Renal cortex interstitium (tissue), 11 donors: ENCODE measurements at regions not wholly inside any gene's neighbourhood (a gene's known extent, or its start where the extent isn't known, plus 50 kb on each side); places are given as distances from the start of the nearest gene placed in this dataset.

ENCODE experiments used
- DNase-seq, 11 donors: peaks; one replicate each; pipeline ENCODE4 v3.0.0-alpha.2; 2013; ENCODE audit warnings: low read depth in 9 of 11, low spot score in 4 of 11; ENCODE audit errors: extremely low read depth in 1 of 11

DNA sequence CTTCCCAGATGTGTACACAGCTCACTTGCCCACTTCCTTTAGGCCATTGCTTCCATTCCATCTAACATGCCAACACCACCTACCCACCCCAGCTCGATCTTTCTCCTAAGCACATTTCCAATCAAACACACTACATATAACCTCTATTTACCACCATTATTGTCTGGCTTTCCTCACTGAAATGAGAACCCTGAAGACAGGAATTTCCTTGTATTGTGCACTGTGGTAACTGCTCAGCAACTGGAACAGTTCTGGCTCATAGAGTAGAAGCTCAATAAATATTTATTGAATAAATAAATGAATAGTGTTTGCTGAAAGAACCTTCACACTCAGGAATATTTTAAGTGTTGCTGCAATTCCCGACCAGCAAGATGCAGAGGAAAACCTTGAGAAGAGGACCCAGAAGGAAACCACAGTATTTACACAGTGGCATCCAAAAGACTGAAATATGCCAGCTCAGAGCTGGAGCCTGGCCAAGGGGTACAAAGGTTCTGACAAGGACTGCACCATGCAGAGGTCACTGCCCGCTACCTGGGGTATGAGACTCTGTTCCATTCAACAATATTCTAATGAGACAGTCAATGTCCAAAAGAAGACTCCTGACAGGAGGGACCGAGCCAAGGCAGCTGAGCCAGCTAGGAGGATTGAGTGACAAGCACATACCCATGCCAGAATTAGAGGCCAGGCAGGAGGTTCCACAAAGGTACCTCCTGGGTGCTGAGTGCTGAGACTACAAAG is 168.8 kb downstream of the NUP210 start:
- DNase-seq, result no peak

DNA sequence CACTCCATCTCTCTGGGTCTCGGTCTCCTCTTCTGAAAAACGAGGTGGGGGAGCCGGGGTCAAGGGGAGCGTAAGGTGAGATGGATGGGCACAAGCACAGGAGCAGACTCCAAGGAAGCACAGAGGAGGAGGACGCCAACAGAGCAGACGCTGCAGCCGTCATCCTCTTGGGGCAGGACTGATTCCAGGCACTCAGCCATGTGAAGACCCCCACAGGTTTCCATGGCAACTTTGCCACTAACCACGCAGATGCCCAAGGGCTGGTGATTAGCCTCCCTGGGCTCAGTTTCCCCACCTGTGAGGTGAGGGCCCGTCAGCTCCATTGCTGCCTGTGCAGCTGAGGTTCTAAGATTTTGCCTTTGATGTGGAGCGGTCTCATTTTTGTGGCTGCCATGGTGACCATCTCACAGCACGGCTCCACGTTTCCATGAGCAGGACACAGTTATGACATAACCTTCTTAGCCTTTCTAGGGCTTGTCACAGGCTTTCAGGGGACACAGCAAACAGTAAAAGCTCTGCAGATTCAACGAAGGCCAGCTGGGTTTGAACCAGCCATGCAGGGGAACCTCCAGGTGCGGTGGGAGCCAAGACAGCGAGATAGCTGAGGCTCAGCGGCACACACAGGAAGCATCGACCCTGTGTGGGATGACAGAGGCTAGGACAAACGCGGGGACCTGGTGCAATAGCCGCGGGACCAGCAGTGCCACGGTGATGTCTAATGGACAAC is 170.3 kb downstream of the NUP210 start:
- no peak for DNase-seq

DNA sequence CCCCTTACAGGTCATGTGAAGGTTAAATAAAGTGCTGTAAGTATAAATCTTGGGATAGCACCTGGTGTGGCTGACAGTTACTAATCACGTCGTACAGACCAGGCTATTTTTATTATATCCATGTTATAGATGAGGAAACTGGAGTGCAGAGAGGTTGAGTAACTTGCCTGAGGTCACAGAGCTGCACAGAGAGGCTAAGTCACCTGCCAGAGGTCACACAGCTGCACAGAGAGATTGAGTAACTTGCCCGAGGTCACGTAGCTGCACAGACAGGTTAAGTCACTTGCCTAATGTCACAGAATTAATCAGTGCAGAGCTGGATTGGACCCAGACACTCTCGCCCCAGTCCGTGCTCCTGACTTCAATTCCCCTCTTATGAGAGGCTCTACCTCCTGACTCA is 171.5 kb downstream of the NUP210 start:
- DNase-seq, result no peak

DNA sequence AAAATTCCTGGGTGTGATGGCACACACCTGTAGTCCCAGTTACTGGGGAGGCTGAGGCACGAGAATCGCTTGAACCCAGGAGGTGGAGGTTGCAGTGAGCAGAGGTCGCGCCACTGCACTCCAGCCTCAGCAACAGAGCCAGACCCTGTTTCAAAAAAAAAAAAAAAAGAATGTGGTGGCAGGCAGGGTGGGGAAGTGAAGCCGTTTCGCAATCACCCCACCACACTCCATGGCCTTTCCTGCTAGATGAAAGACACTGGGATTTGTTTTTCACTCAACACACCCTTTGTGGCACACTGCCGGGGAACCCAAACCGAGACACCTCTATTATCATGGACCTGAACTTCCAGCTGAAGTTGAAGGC is 172.4 kb upstream of the IQSEC1 start:
- no peak for DNase-seq

DNA sequence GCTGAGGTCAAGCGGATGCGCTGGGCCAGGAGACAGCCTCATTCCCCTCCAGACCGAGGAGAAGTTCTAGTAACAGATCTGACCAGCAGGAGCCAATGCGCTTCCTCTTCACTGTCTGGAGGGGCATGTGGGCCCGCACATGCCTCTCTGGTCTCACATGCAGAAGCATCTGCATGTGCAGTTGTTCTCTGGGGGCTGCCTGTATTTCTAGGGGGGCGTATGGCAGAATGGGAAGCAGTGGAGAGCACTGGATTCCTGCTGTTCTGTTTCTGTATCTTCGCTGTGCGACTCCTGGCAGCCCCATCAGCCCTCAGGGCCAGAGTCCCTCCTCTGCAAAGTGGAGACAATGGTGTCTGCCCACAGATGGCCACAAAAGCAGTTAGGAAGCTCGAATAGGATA is 170.4 kb upstream of the IQSEC1 start:
- DNase-seq, result no peak

DNA sequence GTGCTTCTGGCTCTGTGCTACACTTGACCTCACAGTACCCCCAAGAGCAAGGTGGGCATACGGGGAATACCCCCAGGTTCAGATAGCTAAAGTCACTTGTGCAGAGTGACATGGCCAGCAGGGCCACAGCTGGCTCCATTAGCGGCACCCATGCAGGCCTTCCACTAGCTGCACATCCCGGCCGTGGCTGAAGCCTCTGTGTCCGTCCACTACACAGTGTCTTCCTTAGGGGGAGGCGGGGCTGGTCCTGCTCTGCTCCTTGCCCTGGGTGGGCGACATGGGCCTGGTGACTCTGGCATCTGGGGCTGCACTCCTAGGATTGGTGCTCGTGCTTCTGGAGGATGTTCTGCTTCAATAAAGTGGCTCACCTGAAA is 169.1 kb upstream of the IQSEC1 start:
- DNase-seq, result no peak

DNA sequence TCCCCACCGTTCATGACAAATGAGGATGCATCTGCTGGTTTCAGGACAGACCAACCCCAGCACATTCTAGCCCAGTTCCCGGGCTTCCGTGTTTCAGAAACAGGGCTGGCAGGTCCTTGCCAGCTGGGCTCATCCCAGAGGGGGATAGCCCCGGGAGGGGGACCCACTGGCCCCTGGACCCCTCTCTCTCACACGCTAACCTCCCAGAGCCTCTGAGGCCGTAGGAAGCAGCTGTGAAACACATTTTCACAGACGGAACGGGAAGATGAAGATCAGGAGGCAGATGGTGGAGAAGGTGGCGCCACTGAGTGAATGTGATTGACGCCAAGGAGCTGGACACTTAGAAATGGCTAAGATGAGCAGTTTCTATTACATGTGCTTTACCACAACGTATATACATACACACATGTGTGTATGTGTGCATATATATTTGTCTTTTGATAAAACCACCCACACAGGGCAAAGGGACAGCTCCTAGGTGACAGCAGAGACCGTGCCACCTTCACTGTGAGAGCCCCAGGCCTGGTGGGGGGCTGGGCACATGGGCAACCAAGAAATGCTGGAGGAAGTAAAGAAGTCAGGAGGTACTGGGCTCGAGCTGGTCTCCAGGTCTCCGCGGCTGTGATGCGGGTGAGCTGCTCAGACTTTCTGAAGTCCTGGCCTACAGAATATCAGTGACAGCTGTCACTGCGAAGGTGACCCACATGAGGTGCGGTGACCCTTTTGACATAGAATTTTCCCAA is 168.6 kb upstream of the IQSEC1 start:
- DNase-seq, result no peak

DNA sequence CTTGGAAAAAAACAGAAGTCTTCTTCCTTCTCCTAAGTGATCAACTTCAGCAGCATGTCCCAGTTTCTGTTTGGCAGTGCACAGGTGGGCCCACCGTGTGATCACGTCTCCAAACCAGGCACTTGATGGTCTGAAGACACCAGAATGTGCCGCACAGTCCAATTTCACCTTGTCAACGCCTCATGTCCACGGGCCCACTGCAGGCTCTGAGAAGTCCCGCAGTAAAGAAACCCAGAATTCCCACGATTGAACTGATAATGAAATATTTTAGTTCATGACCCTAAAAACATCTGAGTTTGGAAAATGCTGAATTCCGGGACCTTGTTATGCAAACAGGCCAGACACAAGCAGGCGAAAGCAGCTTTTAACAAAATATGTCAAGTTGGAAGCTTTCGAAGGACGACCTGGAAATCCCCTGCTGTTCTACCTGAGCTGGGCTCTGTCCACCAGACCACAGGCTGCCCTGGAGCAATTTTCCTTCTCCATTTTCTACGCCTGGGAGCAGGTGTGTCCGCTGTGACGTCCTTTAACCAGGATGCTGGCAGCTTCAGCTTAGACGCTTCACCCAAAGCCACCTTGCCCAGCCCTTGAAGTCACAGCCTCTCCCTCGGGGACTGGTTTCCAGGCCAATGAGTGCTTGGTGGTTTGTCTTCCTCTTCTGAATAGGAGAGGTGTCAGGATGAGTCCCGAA is 167.8 kb upstream of the IQSEC1 start:
- DNase-seq, result no peak

DNA sequence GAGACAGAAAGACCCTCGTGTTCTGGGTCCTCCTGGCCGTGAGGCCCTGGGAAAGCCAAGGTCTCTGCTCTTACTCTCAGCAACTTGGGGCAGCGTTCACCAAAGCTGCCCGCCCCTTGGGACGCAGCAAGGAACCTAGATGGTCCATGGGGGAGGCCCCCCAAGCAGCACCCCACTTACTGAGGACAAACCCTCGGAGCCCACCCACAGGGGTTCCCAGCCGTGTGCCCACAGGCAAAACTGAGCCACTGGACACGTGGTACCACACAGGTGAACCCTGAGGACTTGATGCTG is 166.2 kb upstream of the IQSEC1 start:
- DNase-seq, result no peak

DNA sequence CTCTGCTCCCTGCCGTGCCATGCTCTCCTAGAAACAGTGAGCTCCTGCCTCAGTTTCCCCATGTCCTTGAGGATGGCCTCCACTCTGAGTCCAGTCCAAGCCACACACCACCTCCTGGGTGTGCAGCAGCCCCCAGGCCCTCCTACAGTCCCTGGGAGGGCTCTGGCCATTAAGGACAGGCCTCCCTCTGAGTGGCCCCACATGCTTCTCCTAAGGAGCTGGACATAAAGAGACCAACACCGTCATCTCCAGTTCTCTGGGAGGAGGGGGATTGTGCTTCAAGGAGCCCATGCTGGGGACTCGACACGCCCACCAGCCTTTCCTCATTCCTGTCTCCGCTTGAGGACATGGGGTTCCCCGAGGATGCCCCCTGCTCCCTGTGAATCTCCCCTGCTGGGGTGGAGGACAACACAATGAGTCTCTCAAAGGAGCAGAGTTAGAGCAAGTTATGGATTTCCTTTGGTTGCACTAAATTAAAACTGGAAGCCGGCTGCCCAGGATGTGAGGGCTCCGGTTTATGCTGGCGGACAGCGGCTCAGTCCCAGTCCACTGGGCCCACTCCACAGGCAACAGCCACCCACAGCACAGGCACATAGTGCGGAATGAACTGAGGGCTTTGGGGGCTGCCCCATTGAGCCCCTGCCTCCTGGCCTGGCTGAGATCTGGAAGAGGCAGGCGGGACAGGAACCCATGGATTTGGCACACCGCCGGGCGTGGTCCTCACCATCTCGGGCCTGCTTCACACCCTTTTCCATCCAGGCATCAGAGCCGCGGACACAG is 165.6 kb upstream of the IQSEC1 start:
- no peak for DNase-seq

DNA sequence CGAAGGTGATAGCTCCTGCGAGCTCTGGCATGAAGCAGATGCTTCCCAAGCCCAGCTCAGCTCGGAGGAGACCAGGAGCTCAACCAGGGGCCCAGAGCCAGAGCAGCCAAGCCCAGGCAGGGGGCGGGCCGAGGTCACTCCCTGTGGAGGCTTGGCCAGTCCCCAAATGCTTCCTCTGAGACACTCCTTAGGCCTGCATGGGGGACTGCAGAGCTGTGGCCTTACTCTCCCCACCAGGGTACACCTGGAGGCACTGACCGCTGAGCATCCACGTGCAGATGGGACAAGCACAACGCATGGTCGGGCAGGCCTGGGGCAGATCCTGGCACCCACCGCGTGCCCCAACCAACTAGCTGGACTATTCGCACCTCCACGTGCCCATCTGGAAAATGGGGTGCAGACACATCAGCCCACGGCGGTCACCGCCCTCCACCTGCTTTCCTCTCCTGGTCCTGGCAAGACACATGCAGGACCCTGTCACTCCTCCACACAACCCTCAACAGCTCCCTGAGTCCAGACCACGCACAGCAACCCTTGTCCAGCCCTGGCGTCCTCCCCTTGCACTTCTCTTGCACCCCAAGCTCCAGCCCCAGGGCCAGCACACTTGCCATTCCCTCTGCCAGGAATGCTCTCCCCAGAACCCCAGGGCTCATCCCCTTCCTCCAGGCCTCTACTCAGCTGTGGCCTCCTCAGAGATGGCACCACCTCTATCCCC is 164.7 kb upstream of the IQSEC1 start:
- DNase-seq, result no peak

DNA sequence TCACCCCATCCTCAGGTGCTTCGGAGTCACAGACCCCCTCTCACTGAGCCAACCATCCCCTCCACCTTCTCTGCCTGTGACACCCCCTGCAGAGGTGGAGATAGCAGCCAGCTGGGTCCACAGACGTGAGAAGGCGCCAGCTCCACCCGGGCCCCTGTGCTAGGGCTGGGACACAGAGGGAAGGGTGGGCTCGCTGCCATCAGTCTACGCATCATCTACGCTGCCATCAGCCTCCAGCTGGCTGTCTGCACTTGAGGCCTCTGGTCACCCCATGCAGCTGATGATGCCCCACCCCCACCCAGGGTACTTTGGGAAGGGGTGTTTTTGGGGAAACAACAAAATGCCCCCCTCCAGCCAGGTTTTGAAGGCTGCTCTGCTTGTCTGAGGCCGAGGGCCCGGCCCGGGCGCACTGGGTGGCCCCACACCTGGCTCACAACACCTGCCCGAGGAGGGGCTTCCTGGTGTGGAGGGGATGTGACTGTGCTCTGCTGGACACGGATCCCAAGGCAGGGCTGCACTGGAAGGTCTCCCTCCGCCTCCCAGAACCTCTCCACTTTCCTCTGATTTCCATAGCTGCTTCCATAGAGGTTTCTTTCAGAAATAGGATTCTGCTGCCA is 163.4 kb upstream of the IQSEC1 start:
- no peak for DNase-seq

DNA sequence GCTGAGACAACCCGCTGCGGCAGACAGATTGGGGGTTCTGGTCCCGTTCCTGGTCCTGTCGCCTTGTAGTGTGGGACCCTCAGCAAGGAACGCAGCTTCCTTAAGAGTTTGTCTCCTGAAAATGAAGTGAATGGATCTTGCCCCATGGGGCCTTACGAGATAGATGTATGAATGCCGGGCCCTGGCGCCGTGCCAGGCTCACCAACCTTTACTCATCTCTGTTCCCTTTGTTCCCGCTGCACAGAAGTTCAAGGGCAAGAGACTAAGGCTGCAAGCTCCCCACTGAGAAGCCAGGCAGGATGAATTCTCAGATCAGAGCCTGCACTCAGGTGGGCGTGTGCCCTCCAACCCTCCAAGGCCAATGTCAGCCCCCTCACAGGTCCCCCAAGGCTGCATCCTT is 162.7 kb upstream of the IQSEC1 start:
- no peak for DNase-seq

DNA sequence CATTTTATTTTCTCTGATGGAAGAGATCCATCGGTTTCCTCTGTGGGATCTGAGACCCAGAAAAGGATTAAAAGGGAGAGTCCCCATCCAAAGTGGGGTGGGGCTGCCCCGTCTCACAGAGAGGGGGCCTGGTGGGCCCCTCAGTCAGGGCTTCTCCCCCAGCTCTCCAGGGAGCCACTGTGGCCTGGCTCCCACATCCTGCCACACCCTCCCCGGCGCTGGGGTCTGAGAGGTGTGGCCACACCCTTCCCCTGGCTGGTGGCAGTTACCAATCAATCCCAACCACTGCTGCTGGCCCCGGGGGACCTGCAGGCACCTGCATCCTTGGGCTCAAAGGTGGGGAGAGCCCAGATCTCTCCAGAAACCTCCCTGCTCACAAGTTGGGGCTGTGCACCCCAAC is 161.8 kb upstream of the IQSEC1 start:
- DNase-seq, result no peak

DNA sequence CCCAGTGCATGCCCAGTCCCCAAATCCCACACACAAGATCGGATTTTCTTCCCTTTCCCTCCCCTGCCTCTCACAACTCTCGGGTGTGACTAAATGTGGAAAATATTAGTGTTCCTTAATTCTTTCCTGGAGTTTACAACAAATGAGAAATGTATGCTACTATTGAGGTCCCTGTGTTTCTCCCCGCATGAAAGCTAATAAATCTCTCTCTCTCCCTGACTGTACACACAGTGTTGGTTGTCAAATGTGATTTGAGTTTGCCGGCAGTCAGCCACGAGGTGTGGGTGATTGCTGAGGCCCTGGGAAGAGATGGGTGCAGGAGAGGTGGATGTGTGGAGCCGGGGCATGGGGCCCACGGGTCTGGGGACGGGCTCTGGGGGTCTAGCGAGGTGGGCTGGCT is 161.4 kb upstream of the IQSEC1 start:
- no peak for DNase-seq

DNA sequence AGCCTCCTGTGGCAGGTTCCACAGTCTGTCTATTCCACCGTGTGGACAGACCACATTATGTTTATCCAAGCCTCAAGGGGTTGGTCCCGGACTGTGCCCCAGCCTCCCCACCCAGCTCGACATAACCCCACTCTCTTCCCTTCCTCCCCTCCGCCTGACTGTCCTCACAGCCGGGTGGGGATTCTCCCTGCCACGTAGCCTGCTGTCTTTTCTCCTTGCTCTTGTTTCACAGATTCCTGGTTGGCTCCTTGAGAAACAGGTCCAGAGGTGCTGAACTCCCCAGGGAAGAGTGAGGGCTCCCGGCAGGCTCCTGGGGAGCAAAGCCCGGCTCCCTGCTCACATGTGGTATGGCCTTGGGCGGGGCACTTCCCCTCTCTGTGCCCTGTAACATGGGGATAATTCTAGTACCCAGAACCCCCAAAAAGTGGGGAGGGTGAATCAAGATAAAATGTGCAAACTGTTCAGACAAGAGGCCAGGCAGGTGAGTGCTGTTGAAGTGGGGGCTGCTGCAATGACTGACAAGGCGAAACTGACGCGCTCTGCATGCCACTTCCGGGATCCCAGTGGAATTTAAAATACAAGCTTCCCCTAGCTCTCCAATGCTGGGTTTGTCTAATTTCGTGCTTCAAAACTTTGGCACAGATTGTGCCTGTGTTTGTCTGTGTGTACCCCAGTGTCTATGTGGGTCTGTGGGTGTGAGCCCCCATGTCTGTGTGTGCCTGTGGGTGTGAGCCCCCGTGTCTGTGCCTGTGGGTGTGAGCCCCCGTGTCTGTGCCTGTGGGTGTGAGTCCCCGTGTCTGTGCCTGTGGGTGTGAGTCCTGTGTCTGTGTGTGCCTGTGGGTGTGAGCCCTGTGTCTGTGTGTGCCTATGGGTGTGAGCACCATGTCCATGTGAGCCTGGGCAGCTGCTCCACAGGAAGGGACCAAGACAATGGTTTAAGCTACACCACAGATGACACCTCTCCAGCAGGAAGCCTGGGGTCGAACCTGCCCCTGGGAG is 160.6 kb upstream of the IQSEC1 start:
- DNase-seq, result no peak
